Liver (tissue), 3 donors: ENCODE measurements at regions not wholly inside any gene's neighbourhood (a gene's known extent, or its start where the extent isn't known, plus 50 kb on each side); places are given as distances from the start of the nearest gene placed in this dataset.

Experiments
- ATF3 ChIP-seq: IDR thresholded peaks from 2 replicates; pipeline ENCODE4 v1.6.1; 2016; ENCODE audit warnings: antibody characterized with exemption
- CTCF ChIP-seq: fragments of 150-350 bp; IDR thresholded peaks from 2 replicates; pipeline ENCODE4 v1.5.1; 2017; ENCODE audit warnings: improper control_type of control experiment, low read depth, low read length; ENCODE audit not compliant: missing input control
- HNF4A ChIP-seq, 2 donors: conservative IDR thresholded peaks; 2 replicates each; pipeline ENCODE4 v1.6.1; 2016; ENCODE audit warnings: antibody characterized with exemption in 2 of 2, mild to moderate bottlenecking in 2 of 2
- JUND ChIP-seq, 2 donors: IDR thresholded peaks; 2 replicates each; pipeline ENCODE4 v1.6.1; 2016; ENCODE audit warnings: antibody characterized with exemption in 2 of 2
- RAD21 ChIP-seq, 2 donors: IDR thresholded peaks; 2 replicates each; pipeline ENCODE4 v1.6.1; 2016; ENCODE audit warnings: antibody characterized with exemption in 2 of 2, mild to moderate bottlenecking in 2 of 2
- REST ChIP-seq: IDR thresholded peaks from 2 replicates; pipeline ENCODE4 v1.6.1; 2016; ENCODE audit warnings: antibody characterized with exemption, mild to moderate bottlenecking
- SP1 ChIP-seq: IDR thresholded peaks from 2 replicates; pipeline ENCODE4 v1.6.1; 2018; ENCODE audit warnings: antibody characterized with exemption, mild to moderate bottlenecking
- TAF1 ChIP-seq: conservative IDR thresholded peaks from 2 replicates; pipeline ENCODE4 v1.6.1; 2016; ENCODE audit warnings: antibody characterized with exemption, mild to moderate bottlenecking
- TF ChIP-seq, protein P1 (sequence below): IDR thresholded peaks from 2 replicates; pipeline ENCODE4 v1.6.1; 2016; ENCODE audit warnings: antibody characterized with exemption
- donor health status: healthy.
- donor health status: healthy.

DNA sequence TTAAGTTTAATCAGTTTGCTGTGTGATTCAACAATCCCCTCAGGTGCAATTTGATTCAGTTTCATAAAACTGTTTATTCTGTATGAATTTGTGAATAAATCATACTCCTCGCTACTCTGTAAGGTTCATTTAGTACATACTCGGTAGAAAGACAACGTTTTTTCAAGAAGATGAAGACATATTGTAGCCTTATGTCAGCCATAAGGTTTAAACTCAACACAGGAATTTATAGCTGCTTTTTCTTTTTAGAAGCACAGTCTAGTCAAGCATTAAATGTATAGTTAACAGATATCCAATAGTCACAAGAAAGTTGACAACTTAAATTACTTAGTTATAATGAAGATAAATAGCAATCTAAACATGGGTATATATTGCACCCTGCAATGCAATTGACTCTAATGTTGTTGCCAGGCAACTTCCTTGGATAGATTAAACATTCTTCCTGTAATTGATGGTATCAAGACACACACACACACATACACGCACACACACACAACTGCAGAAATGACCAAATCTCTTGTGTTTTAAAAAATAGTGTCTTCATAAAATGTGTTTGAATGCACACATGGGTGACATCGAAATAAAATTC is 151.5 kb upstream of the MGAT4C start:
- no peak for TF ChIP-seq CTCF
- no peak for TF ChIP-seq REST
- TF ChIP-seq SP1 = no peak
- TF ChIP-seq TAF1 = no peak
- TF ChIP-seq ATF3 = no peak
- TF ChIP-seq JUND (IDR thresholded peaks at IDR 0.05) = no peak
- no peak for TF ChIP-seq RAD21 (IDR thresholded peaks at IDR 0.05)
- TF ChIP-seq, protein P1, sequence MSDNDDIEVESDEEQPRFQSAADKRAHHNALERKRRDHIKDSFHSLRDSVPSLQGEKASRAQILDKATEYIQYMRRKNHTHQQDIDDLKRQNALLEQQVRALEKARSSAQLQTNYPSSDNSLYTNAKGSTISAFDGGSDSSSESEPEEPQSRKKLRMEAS = no peak
- no peak for TF ChIP-seq HNF4A (conservative IDR thresholded peaks at IDR 0.05)
